Stimulated activated CD4-positive, alpha-beta T cell treated with anti-CD3 and anti-CD28 coated beads, TNF-alpha, amount 100 ng/mL, for 4 hours (primary cell): ENCODE measurements at regions not wholly inside any gene's neighbourhood (a gene's known extent, or its start where the extent isn't known, plus 50 kb on each side); places are given as distances from the start of the nearest gene placed in this dataset.
"Not testable (repeated sequence)": the region's sequence is repeated elsewhere in the genome, so short reads cannot be mapped to it uniquely, and the experiment has no call there.

ENCODE experiments used
- DNase-seq, 3 experiments: peaks; one replicate each; pipeline ENCODE4 v3.0.0-alpha.2; 2020; ENCODE audit warnings: low read depth in 3 of 3

DNA sequence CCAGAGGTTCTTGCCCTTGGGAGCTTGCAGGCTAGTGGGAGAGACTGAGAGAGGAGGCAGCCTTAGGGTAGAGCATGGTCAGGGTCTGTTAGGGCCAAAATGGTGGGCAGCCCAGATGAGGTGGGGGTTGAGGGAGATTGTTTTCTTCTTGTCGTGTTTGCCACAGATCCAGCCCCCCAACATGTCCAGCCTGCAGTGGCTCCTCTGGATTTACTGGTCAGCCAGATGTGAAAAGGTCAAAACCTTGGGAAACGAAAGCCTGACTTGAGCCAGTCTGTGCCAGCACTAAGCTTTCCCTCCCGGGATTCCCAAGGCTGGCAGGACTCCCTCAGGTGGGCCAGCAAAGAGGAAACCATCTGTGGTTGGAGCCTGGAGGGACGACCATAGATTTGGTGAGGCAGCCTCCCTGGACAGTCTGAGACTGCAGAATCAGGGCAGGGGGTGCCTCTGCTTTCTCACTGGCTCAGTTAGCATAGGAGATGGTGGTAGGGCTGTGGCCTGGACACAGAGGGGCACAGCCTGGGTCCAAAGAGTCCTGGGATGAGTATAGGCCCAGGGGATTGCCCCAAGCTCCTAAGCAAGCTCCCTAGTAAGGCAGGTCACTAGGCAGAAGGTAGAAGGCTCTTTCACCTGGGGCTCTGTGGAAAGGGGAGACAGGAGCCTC, 51.2 kb upstream of the PRR23C start:
- DNase-seq = no peak

DNA sequence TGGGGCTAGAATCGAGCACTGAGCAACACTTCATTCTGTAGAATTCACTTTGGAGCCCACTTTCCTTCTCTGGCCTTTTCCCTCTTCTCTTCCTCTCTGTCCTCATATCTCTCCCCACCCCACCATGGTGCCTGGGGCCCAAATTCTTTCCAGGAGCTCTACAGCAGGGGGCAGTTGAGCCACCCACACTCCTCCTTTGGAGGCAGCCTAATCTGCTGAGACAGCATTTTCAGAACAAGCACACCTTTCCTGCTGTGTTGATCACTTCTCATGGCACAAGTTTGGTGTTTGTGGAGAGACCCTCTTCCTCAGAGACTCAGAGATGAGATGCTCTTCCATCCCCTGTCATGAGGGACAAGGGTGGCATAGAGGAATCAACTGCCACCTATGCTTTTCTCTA, 52.0 kb upstream of the PRR23C start:
- no peak for DNase-seq

GRCh38 chr3:139098391-139098790, 53.7 kb upstream of the PRR23C start:
- no peak for DNase-seq

DNA sequence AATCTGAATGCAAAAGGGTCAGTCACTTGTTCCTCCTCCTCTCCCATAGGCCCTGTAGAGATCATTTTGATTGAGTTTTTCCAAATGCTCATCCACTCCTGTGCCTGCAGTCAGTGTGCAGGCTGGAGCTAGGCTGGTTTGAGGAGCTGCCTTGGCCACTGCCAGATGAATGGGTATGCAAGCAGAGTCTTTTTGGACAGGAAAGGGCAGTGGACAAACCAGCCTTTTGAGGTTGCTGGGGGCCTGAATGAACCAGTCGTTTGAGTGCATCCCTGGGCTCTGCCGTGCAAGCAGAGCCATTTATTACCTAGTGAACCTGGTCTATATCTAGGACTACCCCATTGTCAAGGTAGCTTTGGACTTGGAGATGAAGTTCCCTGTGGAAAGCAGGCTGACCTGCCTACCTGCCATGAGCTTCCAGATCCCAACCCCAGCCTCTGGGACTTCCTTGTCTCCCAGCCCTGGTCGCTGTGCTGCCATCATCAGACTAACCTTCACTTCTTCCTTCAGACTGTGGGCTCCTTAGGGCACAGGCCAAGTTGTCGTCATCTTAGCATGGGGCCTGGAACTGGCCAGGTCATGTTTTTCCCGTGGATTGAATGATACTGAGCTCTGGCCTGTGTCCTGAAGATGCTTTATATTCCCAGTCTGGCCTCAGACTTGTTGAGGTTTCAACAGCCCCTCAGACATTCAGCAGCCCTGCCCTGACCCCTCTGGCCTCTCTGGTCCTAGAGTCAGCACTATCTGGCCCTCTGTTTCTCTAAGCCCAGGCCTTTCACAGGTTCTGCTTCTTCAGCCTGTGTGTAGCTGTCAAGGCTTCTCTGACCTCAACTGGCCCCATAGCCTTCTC, 55.5 kb upstream of the PRR23C start:
- no peak for DNase-seq

DNA sequence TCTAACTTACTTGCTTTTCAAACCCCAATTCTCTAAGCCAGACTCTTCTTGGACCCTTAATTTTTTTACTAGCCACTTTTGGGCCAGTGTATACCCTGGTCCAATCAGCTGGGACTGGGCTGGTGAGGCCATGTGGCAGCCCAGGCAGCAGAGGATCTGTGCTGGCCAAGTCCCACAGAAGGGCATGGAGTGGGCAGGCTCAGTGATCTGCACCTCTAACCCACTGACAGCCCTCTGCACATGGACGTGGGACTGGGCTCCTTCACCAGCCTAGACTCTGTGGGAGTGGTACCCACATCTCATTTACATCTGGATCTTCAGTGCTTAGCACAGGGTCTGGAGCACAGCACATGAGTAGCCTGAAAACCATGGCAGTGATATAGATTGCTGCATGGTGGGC, 56.1 kb upstream of the PRR23C start:
- DNase-seq = no peak

GRCh38 chr3:139101396-139101795, 56.7 kb upstream of the PRR23C start:
- DNase-seq = no peak

DNA sequence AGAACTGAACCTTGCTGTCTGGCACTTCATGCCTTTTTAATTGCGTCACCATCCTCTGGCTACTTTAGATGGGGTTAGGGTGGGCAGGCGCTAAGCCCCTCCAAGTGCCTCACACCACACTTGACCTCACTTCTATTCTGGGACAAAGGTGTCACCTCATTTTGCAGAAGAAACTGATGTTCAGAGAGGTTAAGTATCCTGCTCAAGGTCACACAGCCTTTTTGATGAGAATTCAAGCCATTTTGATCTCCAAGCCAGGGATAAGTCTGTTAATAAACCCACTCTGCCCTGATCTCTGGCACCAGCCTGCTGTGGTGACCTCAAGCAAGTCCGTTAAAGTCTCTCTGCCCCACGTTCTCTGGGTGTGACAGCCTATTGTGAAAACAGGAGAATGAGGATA, 58.8 kb upstream of the PRR23C start:
- no peak for DNase-seq

GRCh38 chr3:139104062-139104461, 59.4 kb upstream of the PRR23C start:
- DNase-seq = no peak

DNA sequence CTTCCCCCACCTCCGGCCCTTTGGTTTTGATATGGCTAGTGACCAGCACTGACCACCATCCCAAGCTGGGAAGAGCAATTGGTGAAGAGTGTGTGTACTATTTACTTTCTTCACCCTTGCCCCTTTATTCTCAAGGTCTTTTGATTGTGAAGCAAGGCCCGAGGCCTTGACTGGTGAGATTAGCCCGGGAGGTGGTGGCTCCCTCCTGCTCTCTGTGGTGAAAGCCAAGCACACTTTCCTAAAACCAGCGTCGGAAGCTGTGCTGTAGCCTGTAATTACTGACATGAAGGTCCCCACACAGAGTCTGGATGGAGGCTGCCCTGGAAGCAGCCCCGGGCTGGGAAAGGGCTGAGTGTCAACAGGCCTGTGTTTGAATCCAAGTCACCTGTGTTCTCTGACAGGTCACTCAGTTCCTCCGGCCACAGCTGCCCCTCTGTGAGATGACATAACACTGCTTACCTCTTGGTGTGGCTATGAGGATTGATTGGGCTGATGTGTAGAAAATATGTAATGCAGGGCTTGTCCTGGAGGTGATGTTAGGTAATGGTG, 60.5 kb upstream of the PRR23C start:
- DNase-seq = no peak

DNA sequence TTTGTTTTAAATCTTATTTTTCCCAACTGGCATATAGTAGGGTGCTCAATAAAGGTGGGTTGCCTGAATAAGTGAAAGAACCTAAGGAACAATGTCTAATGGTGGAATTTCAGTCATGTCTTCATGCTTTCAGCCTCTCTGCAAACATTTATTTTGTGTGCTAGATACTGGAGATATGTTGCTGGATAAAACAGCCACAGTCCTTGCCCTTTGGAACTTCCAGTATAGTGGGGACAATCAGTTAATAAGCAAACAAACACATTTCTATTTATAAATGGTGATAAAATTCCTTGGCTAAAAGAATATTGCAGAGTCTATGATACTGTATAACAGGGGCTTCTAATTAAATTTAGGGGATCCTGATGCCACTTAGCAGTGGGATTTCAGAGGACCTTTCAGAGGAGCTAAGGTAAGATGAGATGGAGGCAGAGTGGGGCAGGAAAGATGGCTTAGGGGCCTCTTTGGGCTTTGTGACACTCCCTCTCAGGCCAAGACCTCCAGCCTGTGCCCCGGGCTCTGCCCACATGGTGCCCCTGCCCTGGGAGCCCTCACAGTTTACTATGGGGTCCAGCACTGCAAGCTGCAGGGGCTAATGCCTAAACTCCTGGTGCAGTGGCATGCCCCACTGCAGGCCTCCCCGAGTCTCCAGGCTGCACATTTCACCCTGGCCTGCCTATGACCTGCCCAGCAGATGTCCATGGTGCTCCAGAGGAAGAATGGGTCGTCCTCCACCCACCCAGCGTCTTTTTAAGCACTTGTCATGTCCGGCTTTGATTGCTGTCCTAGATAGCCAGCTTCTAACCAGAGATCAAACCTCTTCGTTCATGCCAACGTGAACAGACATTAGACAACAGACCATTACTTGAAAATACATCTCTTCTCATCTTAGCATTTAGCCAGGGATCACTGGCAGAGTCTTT, 61.6 kb upstream of the PRR23C start:
- DNase-seq = no peak

DNA sequence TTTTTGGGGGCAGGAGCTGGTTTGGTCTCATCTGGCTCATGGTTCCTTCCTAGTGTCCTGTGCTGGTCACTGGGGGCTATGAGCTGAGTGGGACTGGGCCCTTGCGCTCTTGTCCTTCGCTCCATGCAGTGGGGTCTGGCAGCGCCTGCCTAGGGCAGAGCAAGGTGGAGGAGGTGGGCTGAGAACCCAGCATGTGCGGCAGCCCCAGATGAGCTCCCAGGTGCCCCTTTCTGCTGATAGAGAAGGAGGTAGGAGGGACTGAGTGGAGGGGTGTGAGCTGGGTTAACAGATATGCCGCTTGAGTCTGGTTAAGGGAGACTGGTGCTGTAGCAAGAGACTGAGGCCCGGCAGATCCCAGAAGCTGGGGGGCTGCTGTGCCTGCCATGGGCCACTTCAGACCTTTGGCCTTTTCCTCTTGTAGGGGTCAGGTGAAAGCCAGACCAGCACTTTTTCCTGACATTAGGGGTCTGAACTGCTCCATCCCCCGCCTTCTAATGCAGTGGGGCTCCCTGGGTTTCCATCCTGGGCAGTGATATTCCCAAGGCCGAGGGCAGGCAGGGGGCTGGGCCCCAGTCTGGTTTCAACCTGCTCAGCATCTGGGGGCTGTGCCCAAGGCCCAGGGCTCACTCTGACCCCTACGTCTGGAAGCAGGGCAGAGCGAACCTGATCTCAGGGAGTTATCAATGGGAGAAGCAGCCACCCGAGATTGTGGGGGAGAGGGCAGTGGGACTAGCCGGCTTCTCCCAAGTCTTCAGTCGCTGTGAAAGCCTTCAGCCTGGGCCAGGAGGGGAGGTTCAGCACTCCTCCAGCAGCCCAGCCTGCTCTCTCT, 62.9 kb upstream of the PRR23C start:
- DNase-seq = no peak

DNA sequence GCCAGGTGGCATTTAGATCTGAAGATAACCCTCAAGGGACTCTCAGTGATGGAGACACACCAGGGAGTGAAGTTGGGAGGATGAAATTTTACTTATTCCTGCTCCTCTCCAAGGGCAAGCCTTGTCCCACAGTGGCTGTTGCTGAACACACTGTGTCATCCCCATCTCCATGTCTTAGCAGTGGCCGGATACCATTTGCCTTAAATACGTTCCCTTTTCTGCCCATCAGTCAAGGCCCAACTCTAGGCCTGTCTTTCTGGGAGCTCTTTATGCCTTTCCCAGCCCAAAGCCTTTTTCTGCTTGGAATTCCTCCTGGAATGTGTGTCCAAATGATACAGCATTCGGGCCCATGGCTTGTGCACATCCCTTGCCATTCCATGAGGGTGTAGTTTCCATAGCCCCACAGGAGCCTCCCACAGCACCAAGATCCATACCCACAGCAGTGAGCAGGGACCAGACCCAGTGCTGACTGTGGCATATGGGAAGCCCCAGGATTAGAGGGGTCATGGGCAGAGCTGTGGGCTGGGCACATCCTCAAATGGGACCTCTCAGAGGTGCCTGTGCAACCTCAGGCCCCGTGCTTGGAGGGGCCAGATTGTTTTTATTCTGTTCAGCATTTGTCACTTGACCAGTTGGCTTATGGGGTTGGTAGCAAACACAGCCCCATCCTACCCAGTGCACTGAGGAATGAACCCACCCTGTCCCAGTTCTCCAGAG, 63.7 kb upstream of the PRR23C start:
- DNase-seq = no peak

DNA sequence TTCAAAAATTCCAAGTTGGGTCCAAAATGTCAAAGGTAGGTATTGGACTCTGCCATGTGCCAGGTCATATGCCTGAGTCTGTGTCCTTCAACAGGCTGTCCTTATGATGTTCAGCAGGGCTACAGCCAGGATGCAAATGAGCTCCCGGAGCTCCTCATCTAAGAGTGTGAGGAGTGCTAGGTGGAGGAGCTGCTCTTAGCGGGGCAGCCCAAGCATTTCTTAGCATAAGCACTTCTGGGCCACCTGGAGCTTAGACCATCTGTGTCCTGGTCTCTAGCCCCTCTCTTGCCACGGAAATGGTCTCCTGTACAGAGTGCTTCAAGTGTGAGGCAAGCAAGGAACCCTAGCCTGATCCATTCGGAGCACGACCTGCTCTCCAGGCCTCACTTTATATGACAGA, 64.6 kb upstream of the PRR23C start:
- no peak for DNase-seq

DNA sequence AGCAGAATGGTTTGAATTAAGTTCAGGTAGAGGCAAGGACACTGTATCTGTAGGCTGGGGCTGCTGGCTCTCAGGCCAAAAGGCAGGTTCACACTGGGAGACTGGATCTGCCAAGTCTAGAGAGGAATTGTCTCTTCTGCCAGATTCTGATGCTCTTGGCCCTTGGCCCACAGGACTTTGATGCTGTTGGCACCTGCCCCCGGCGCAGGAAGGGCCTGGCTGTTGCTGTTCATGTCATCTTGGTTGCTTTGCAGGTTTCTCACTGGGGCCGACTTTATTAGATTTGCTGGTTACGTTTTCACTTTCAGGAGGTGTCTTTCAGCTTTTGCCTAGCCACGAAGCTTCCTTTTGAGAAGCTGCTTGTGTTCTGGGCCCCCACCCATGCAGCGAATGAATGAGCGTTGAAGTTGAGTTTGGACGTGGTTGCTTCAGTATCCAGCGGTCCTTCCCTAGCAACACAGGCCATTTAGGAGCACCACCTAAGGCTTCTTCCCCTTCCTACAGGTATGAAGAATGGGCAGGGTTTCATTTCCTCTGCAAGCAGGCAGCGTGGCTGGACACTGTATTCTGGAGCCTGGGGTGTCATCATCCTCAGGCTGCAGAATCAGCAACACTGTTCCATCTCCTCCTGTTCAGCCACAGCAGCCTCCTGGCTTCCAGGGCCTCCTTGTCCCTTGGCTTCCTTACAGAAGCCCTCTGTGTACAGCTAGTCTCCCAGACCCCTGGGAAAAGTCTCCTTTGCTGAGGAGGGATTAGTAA, 65.6 kb upstream of the PRR23C start:
- DNase-seq = no peak

DNA sequence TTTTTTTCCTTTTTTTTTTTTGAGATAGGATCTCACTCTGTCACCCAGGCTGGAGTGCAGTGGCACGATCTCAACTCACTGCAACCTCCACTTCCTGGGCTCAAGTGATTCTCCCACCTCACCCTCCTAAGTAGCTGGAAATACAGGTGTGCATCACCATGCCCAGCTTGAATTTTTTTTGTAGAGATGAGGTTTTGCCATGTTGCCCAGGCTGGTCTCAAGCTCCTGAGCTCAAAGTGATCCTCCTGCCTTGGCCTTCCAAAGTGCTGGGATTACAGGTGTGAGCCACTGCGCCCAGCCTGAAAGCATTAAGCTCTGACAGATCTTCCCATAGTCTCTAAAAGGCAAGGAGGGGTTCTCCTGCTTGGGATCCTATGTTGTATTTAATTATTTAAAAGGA, 66.2 kb upstream of the PRR23C start:
- not testable (repeated sequence) for DNase-seq

GRCh38 chr3:139111392-139112229, 66.9 kb upstream of the PRR23C start:
- DNase-seq = peak in 2 of 3 experiments; percentile 10 to 20

- no peak for DNase-seq
These were observed 67.5 kb upstream of the PRR23C start for GRCh38 chr3:139112230-139112558.

GRCh38 chr3:139113231-139113992, 68.7 kb upstream of the PRR23C start:
- no peak for DNase-seq
